Stimulated activated CD4-positive, alpha-beta T cell treated with anti-CD3 and anti-CD28 coated beads, Interleukin-2, amount 100 ng/mL, for 48 hours (primary cell): ENCODE measurements at regions not wholly inside any gene's neighbourhood (a gene's known extent, or its start where the extent isn't known, plus 50 kb on each side); places are given as distances from the start of the nearest gene placed in this dataset.

Experiments
- DNase-seq, 2 donors: peaks; one replicate each; pipeline ENCODE4 v3.0.0-alpha.2; 2020

- no peak for DNase-seq
Measured at GRCh38 chr10:128885573-128886555, 581.2 kb upstream of the MGMT start.

- no peak for DNase-seq
Measured at GRCh38 chr10:128887856-128888255, 579.2 kb upstream of the MGMT start.

GRCh38 chr10:128892005-128892404 lies 575.0 kb upstream of the MGMT start:
- DNase-seq, result no peak

- DNase-seq, result no peak
Measured at GRCh38 chr10:128894641-128895040, 572.4 kb upstream of the MGMT start.

GRCh38 chr10:128895473-128895872 lies 571.6 kb upstream of the MGMT start:
- no peak for DNase-seq

- no peak for DNase-seq
Measured at GRCh38 chr10:128896116-128896795, 570.8 kb upstream of the MGMT start.

GRCh38 chr10:128896963-128897362 lies 570.1 kb upstream of the MGMT start:
- no peak for DNase-seq

- DNase-seq, result no peak
Measured at GRCh38 chr10:128897401-128898129, 569.5 kb upstream of the MGMT start.

GRCh38 chr10:128898133-128898915 lies 568.7 kb upstream of the MGMT start:
- DNase-seq, result no peak

- no peak for DNase-seq
Measured at GRCh38 chr10:128898916-128899195, 568.2 kb upstream of the MGMT start.

- DNase-seq, result no peak
Measured at GRCh38 chr10:128900456-128900855, 566.6 kb upstream of the MGMT start.

GRCh38 chr10:128901236-128901635 lies 565.8 kb upstream of the MGMT start:
- DNase-seq, result no peak

GRCh38 chr10:128902031-128902710 lies 564.9 kb upstream of the MGMT start:
- DNase-seq, result no peak

GRCh38 chr10:128907155-128907941 lies 559.7 kb upstream of the MGMT start:
- no peak for DNase-seq

- DNase-seq, result no peak
Measured at GRCh38 chr10:128908099-128908498, 558.9 kb upstream of the MGMT start.

- DNase-seq, result no peak
Measured at GRCh38 chr10:128908499-128908898, 558.5 kb upstream of the MGMT start.

- no peak for DNase-seq
Measured at GRCh38 chr10:128912568-128913311, 554.3 kb upstream of the MGMT start.

GRCh38 chr10:128914681-128915080 lies 552.4 kb upstream of the MGMT start:
- no peak for DNase-seq

GRCh38 chr10:128915630-128916029 lies 551.4 kb upstream of the MGMT start:
- no peak for DNase-seq

GRCh38 chr10:128916383-128916782 lies 550.7 kb upstream of the MGMT start:
- no peak for DNase-seq
